ENCODE measurements at regions not wholly inside any gene's neighbourhood (a gene's known extent, or its start where the extent isn't known, plus 50 kb on each side); places are given as distances from the start of the nearest gene placed in this dataset.

- no peaks in the 10 kb centered on the region for H4K20me1 ChIP-seq (ENCODE audit: insufficient read depth)
- intact Hi-C loops (cut with micrococcal nuclease; ENCODE audit: unreplicated experiment) = no loop called here
- H3K9me3 ChIP-seq (ENCODE audit: insufficient read depth, low read depth) = no peaks in the 10 kb centered on the region
- no peak for DNase-seq
- POLR2A ChIA-PET (ENCODE audit: unreplicated experiment) = no interaction called here
- H2AFZ ChIP-seq = no peak overlapping the region
- no TSS peak for BruUV-seq (replicated peaks)
- H3K27me3 ChIP-seq (ENCODE audit: insufficient read depth, low read depth) = no peaks in the 10 kb centered on the region
- H3K4me2 ChIP-seq = no peak overlapping the region
- no peak overlapping the region for H3K4me3 ChIP-seq
- CTCF ChIA-PET = no interaction called here
- H3K36me3 ChIP-seq (ENCODE audit: low read depth) = no peaks in the 10 kb centered on the region
- no peaks in the 10 kb centered on the region for H3K9me2 ChIP-seq (ENCODE audit: insufficient read depth)
- H3K4me1 ChIP-seq (replicated peaks; ENCODE audit: insufficient read depth) = no peaks in the 10 kb centered on the region
- no peaks in the 10 kb centered on the region for H3K79me2 ChIP-seq (ENCODE audit: low read depth)
- no peak for TF ChIP-seq CTCF (conservative IDR thresholded peaks at IDR 0.05)
- TF ChIP-seq EZH2 (IDR thresholded peaks at IDR 0.05; ENCODE audit: low read depth) = no peak
- H3F3A ChIP-seq (ENCODE audit: insufficient read depth, low read depth) = no peaks in the 10 kb centered on the region
- no peak overlapping the region for H3K27ac ChIP-seq
Observed at GRCh38 chr14:48723841-48724495, 862.2 kb downstream of the RPS29 start.

DNA sequence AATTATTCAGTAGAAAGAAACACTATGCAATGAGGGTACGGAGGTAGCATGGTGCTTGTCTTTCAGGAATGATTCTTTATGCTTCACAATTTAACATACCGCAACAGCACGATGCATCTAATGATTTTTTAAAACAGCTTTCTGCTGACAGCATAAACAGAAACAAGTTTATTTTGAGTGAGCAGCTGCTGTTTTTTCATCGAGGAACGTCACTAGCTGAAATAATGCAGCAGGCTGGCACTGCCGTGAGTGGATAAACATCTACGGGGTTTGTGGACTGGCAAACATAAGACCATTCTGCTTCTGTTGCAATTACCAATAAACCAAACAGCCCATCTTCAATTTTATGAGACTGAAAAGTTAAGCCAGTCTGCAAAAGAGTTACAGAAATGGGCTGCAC, 871.8 kb downstream of the RPS29 start:
- no peaks in the 10 kb centered on the region for H3K9me3 ChIP-seq (ENCODE audit: insufficient read depth, low read depth)
- no peak overlapping the region for H3K27ac ChIP-seq
- H3K4me2 ChIP-seq = no peak overlapping the region
- H3K27me3 ChIP-seq (ENCODE audit: insufficient read depth, low read depth) = no peaks in the 10 kb centered on the region
- BruUV-seq (replicated peaks) = no TSS peak
- no peak for DNase-seq
- intact Hi-C loops (cut with micrococcal nuclease; ENCODE audit: unreplicated experiment) = no loop called here
- POLR2A ChIA-PET (ENCODE audit: unreplicated experiment) = no interaction called here
- H3F3A ChIP-seq (ENCODE audit: insufficient read depth, low read depth) = no peaks in the 10 kb centered on the region
- TF ChIP-seq CTCF (conservative IDR thresholded peaks at IDR 0.05) (no peak), EZH2 (IDR thresholded peaks at IDR 0.05; ENCODE audit: low read depth) (no peak)
- no peaks in the 10 kb centered on the region for H3K4me1 ChIP-seq (replicated peaks; ENCODE audit: insufficient read depth)
- no peak overlapping the region for H3K4me3 ChIP-seq
- CTCF ChIA-PET = no interaction called here
- H3K9me2 ChIP-seq (ENCODE audit: insufficient read depth) = no peaks in the 10 kb centered on the region
- H4K20me1 ChIP-seq (ENCODE audit: insufficient read depth) = no peaks in the 10 kb centered on the region
- H2AFZ ChIP-seq = no peak overlapping the region
- no peaks in the 10 kb centered on the region for H3K36me3 ChIP-seq (ENCODE audit: low read depth)
- H3K79me2 ChIP-seq (ENCODE audit: low read depth) = no peaks in the 10 kb centered on the region

DNA sequence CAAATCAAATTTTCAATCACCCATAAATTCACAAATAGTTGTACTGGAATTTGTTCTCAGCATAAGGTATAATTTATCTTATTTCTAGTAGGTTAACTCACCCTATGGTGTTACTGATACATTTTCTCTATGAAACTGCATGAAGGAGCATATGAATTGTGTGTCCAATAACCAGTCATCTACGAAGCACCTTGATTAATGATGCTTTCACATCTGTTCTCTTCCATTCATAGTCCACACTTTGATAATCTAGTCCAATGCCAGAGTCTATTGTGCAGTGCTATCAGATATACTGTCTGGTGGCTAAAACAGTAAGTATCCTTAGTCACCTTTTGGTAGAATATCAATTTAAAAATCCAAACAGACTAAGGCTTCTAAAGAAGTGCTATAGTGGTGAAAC, 876.0 kb downstream of the RPS29 start:
- no peaks in the 10 kb centered on the region for H3K79me2 ChIP-seq (ENCODE audit: low read depth)
- no peaks in the 10 kb centered on the region for H4K20me1 ChIP-seq (ENCODE audit: insufficient read depth)
- no peak overlapping the region for H3K4me2 ChIP-seq
- POLR2A ChIA-PET (ENCODE audit: unreplicated experiment) = no interaction called here
- no peaks in the 10 kb centered on the region for H3K4me1 ChIP-seq (replicated peaks; ENCODE audit: insufficient read depth)
- no peaks in the 10 kb centered on the region for H3F3A ChIP-seq (ENCODE audit: insufficient read depth, low read depth)
- H3K9me2 ChIP-seq (ENCODE audit: insufficient read depth) = no peaks in the 10 kb centered on the region
- H3K9me3 ChIP-seq (ENCODE audit: insufficient read depth, low read depth) = no peaks in the 10 kb centered on the region
- DNase-seq = no peak
- H2AFZ ChIP-seq = no peak overlapping the region
- TF ChIP-seq EZH2 (IDR thresholded peaks at IDR 0.05; ENCODE audit: low read depth) (no peak), CTCF (conservative IDR thresholded peaks at IDR 0.05) (no peak)
- H3K27me3 ChIP-seq (ENCODE audit: insufficient read depth, low read depth) = no peaks in the 10 kb centered on the region
- no TSS peak for BruUV-seq (replicated peaks)
- intact Hi-C loops (cut with micrococcal nuclease; ENCODE audit: unreplicated experiment) = no loop called here
- CTCF ChIA-PET = no interaction called here
- no peaks in the 10 kb centered on the region for H3K36me3 ChIP-seq (ENCODE audit: low read depth)
- no peak overlapping the region for H3K4me3 ChIP-seq
- no peak overlapping the region for H3K27ac ChIP-seq

Measured in PC-9 (cell line).